K562 (cell line): ENCODE measurements at regions not wholly inside any gene's neighbourhood (a gene's known extent, or its start where the extent isn't known, plus 50 kb on each side); places are given as distances from the start of the nearest gene placed in this dataset.

Source experiments
- ATAC-seq: fragments of 200-7000 bp; cut with Tn5 transposase; 3 replicates; pipeline ENCODE4 v1.9.1; 2020; ENCODE audit warnings: moderate library complexity
- BruUV-seq: library from RNA; stranded (reverse); fragments of 400-500 nt; replicated peaks from 2 replicates; lab custom pipeline; 2021; lab: Mats Ljungman, UMichigan
- CTCF ChIA-PET: fragments of 300-600 bp; formaldehyde crosslinking; extraction: SDS; loops from one replicate; lab custom pipeline; 2021; ENCODE audit warnings: low intra/inter-chr PET ratio; lab: Yijun Ruan, JAX
- POLR2A ChIA-PET: fragments of 300-600, 350-650 bp; sonication (Branson Sonifier 250); formaldehyde crosslinking; extraction: SDS; loops from one replicate; lab custom pipeline; 2021; ENCODE audit warnings: antibody characterized with exemption, inconsistent platforms; lab: Yijun Ruan, JAX
- DNase-seq, 4 experiments: peaks; one replicate each; pipeline versions ENCODE4 v3.0.0 to v3.0.0-alpha.2; 2011 to 2018; ENCODE audit warnings: low spot score in 3 of 4, mixed read lengths in 3 of 4; ENCODE audit errors: extremely low read depth in 1 of 4
- FAIRE-seq: peaks from 2 replicates; lab custom pipeline; 2011; peaks lifted over from hg19 to GRCh38; lab: Jason Lieb, UNC
- H2AFZ ChIP-seq: 2 replicates; pipeline ENCODE4 v1.6.0; 2011; ENCODE audit warnings: low read depth, low read length, control low read depth, inconsistent platforms
- H3K27ac ChIP-seq: fragments of 200-600 bp; 3 replicates; pipeline ENCODE4 v1.8.0; 2011; ENCODE audit warnings: low read depth, mild to moderate bottlenecking, control low read depth, inconsistent platforms, low read length, moderate library complexity, mixed read lengths; ENCODE audit errors: extremely low read depth
- H3K27me3 ChIP-seq, 2 experiments: fragments of 300-600 bp in 1 of 2; 2 replicates in 1 of 2; 3 replicates in 1 of 2; pipeline versions ENCODE4 v1.6.0 to v1.8.0; 2011; ENCODE audit warnings: inconsistent platforms in 2 of 2, low read length in 2 of 2, mild to moderate bottlenecking in 1 of 2, mixed read lengths in 1 of 2, moderate library complexity in 1 of 2; ENCODE audit not compliant: control insufficient read depth in 2 of 2, insufficient read depth in 2 of 2
- H3K36me3 ChIP-seq: fragments of 300-600 bp; 3 replicates; pipeline ENCODE4 v1.8.0; 2011; ENCODE audit warnings: mild to moderate bottlenecking, low read length, inconsistent platforms; ENCODE audit not compliant: control insufficient read depth, insufficient read depth
- H3K4me1 ChIP-seq, 2 experiments: fragments of 200-600 bp in 1 of 2; replicated peaks in 1 of 2; 2 replicates in 1 of 2; 3 replicates in 1 of 2; pipeline versions ENCODE4 v1.5.1 to v1.8.0; 2011; ENCODE audit warnings: inconsistent platforms in 2 of 2, low read length in 2 of 2, mild to moderate bottlenecking in 1 of 2, mixed read lengths in 1 of 2, moderate library complexity in 1 of 2; ENCODE audit not compliant: control insufficient read depth in 2 of 2, insufficient read depth in 2 of 2
- H3K4me2 ChIP-seq: 2 replicates; pipeline ENCODE4 v1.6.1; 2011; ENCODE audit warnings: low read length, control low read depth, inconsistent platforms, mixed read lengths; ENCODE audit not compliant: insufficient read depth
- H3K4me3 ChIP-seq: fragments of 200-600 bp; sonication (generic), shearing (Covaris generic); 2 replicates; pipeline ENCODE4 v1.5.1; 2016; ENCODE audit warnings: control low read depth, inconsistent platforms
- H3K79me2 ChIP-seq: fragments of 200-600 bp; 3 replicates; pipeline ENCODE4 v1.8.0; 2011; ENCODE audit warnings: low read length, inconsistent platforms; ENCODE audit not compliant: control insufficient read depth, insufficient read depth
- H3K9ac ChIP-seq, 2 experiments: 2 replicates each; pipeline versions ENCODE4 v1.6.0 to v1.6.1; 2011; ENCODE audit warnings: low read depth in 2 of 2, low read length in 2 of 2, control low read depth in 1 of 2, inconsistent platforms in 1 of 2, mild to moderate bottlenecking in 1 of 2, mixed read lengths in 1 of 2; ENCODE audit not compliant: insufficient read depth in 1 of 2
- H3K9me1 ChIP-seq: one replicate; pipeline ENCODE4 v1.6.0; 2011; ENCODE audit warnings: inconsistent platforms, mild to moderate bottlenecking, low read length, moderate library complexity; ENCODE audit not compliant: control insufficient read depth, insufficient read depth
- H3K9me3 ChIP-seq: replicated peaks from 2 replicates; pipeline ENCODE4 v1.5.1; 2011; ENCODE audit warnings: low read depth, low read length, inconsistent platforms; ENCODE audit not compliant: control insufficient read depth, insufficient read depth
- H4K20me1 ChIP-seq: replicated peaks from 2 replicates; pipeline ENCODE4 v1.6.1; 2011; ENCODE audit warnings: low read length, inconsistent platforms, mixed read lengths; ENCODE audit not compliant: control insufficient read depth, insufficient read depth
- CREB3L1 ChIP-seq: fragments of 450-650 bp; IDR thresholded peaks from 2 replicates; pipeline ENCODE4 v1.6.1; 2014; ENCODE audit warnings: low read depth, mild to moderate bottlenecking, moderate library complexity, borderline replicate concordance
- ESRRB ChIP-seq: fragments of 250-450 bp; sonication (Bioruptor Pico); IDR thresholded peaks from 2 replicates; pipeline ENCODE4 v1.5.0; 2020; ENCODE audit warnings: mild to moderate bottlenecking, moderate library complexity, borderline replicate concordance
- FOSL1 ChIP-seq: fragments of 200-800 bp; sonication (Bioruptor generic); conservative IDR thresholded peaks from 2 replicates; pipeline ENCODE4 v1.6.1; 2016; ENCODE audit warnings: missing genetic modification characterization, missing compliant biosample characterization
- JUNB ChIP-seq: fragments of 450-650 bp; formaldehyde crosslinking; conservative IDR thresholded peaks from 2 replicates; pipeline ENCODE4 v1.4.0; 2020; ENCODE audit warnings: mild to moderate bottlenecking
- NCOA2 ChIP-seq, 2 experiments: fragments of 450-650 bp; IDR thresholded peaks; 2 replicates each; pipeline ENCODE4 v1.6.1; 2018; ENCODE audit warnings: mild to moderate bottlenecking in 2 of 2, moderate library complexity in 1 of 2; ENCODE audit not compliant: partially characterized antibody in 2 of 2
- NONO ChIP-seq, 2 experiments: fragments of 200-400 bp in 1 of 2; fragments of 450-650 bp in 1 of 2; formaldehyde crosslinking in 1 of 2; IDR thresholded peaks; 2 replicates each; pipeline ENCODE4 v1.6.1; 2017; ENCODE audit warnings: low read depth in 2 of 2, mild to moderate bottlenecking in 2 of 2, moderate library complexity in 2 of 2, low read length in 1 of 2
- POLR2AphosphoS2 ChIP-seq: IDR thresholded peaks from 2 replicates; pipeline ENCODE4 v1.6.1; 2012; ENCODE audit warnings: low read length, improper control_type of control experiment
- SFPQ ChIP-seq: fragments of 200-400 bp; formaldehyde crosslinking; IDR thresholded peaks from 2 replicates; pipeline ENCODE4 v1.6.1; 2017; ENCODE audit warnings: mild to moderate bottlenecking, low read depth, low read length, moderate library complexity
- SMARCA4 ChIP-seq: fragments of 450-650 bp; IDR thresholded peaks from 2 replicates; pipeline ENCODE4 v1.6.1; 2016
- SNIP1 ChIP-seq: fragments of 450-650 bp; IDR thresholded peaks from 2 replicates; pipeline ENCODE4 v1.7.1; 2017; ENCODE audit warnings: low read depth, mild to moderate bottlenecking
- SRF ChIP-seq, 2 experiments: fragments of 250-450, 450-650 bp in 1 of 2; sonication (Bioruptor Pico) in 1 of 2; sonication (generic) in 1 of 2; formaldehyde crosslinking; IDR thresholded peaks; 2 replicates each; pipeline versions ENCODE4 v1.5.0 to v1.5.1; 2020 to 2022; ENCODE audit warnings: mild to moderate bottlenecking in 1 of 2, missing genetic modification reagents in 1 of 2
- TGIF2 ChIP-seq: sonication (generic); formaldehyde crosslinking; IDR thresholded peaks from 2 replicates; pipeline ENCODE4 v1.8.1; 2022; ENCODE audit warnings: mild to moderate bottlenecking, missing genetic modification reagents, moderate library complexity
- THRB ChIP-seq: fragments of 450-650 bp; formaldehyde crosslinking; conservative IDR thresholded peaks from 2 replicates; pipeline ENCODE4 v1.4.0; 2022; ENCODE audit warnings: mild to moderate bottlenecking, missing genetic modification characterization
- ZBTB5 ChIP-seq: fragments of 450-650 bp; IDR thresholded peaks from 2 replicates; pipeline ENCODE4 v1.6.1; 2017; ENCODE audit warnings: antibody characterized with exemption
- ZNF224 ChIP-seq: sonication (generic); formaldehyde crosslinking; IDR thresholded peaks from 2 replicates; pipeline ENCODE4 v1.8.0; 2022; ENCODE audit warnings: mild to moderate bottlenecking, missing genetic modification reagents
- ZNF282 ChIP-seq: sonication (generic); formaldehyde crosslinking; IDR thresholded peaks from 2 replicates; pipeline ENCODE4 v1.8.1; 2023; ENCODE audit warnings: missing genetic modification reagents
- WGBS: fragments of 100-300 bp; shearing (Covaris generic); methylation state at CpG from one replicate; pipeline ENCODE4 v1.1.6; 2016; ENCODE audit warnings: low coverage, mixed read lengths; ENCODE audit not compliant: insufficient coverage; ENCODE audit errors: missing lambda C conversion rate; 5-methylcytosine and 5-hydroxymethylcytosine counted together
- in situ Hi-C: fragments of 300-500 bp; cut with MboI; formaldehyde crosslinking; loops from 4 replicates; pipeline ENCODE4 v1.15.0; 2018; ENCODE audit warnings: inconsistent platforms, mixed read lengths
- intact Hi-C: fragments of 100-400 bp; cut with micrococcal nuclease; formaldehyde crosslinking; loops from 2 replicates; pipeline ENCODE4 v1.14.2; 2022

- POLR2A ChIA-PET, result interaction anchor here (0.6 to 0.7 kb wide), 3 partner anchors 9 to 63 kb away, joined by 3 to 4 read pairs (median 3); no protein-coding TSS in a partner anchor
- no peaks in the 10 kb centered on the region for H3K9me3 ChIP-seq
- no peak overlapping the region for H3K4me3 ChIP-seq
- no peaks in the 10 kb centered on the region for H3K79me2 ChIP-seq
- H3K36me3 ChIP-seq, result no peaks in the 10 kb centered on the region
- H3K4me2 ChIP-seq, result no peak overlapping the region
- no TSS peak for BruUV-seq
- no peak overlapping the region for H2AFZ ChIP-seq
- H3K27ac ChIP-seq, result no peak overlapping the region
- FAIRE-seq, result no peak
- 0% methylated on average over 2 of the region's 2 CpGs for WGBS
- ATAC-seq, result no peak
- no peaks in the 10 kb centered on the region for H3K9me1 ChIP-seq
- no peaks in the 10 kb centered on the region for H3K4me1 ChIP-seq
- H3K9ac ChIP-seq, result no peak overlapping the region
- CTCF ChIA-PET, result no interaction called here
- intact Hi-C loops, result no loop called here
- in situ Hi-C loops, result no loop called here
- no peak for TF ChIP-seq SFPQ
- no peak for TF ChIP-seq CREB3L1
- no peak for TF ChIP-seq SNIP1
- TF ChIP-seq ZNF224 (CRISPR knock-in tag), result no peak
- TF ChIP-seq JUNB, result no peak
- TF ChIP-seq FOSL1 (tag), result no peak
- no peak for TF ChIP-seq POLR2AphosphoS2
- no peak for TF ChIP-seq ZBTB5
- no peak for TF ChIP-seq ZNF282 (CRISPR knock-in tag)
- TF ChIP-seq THRB (CRISPR knock-in tag), result no peak
- no peak for TF ChIP-seq NCOA2 (IDR thresholded peaks at IDR 0.05; ENCODE audit: partially characterized antibody in 2 of 2)
- no peak for TF ChIP-seq NONO (IDR thresholded peaks at IDR 0.05; ENCODE audit: low read depth in 2 of 2, low read length in 1 of 2)
- TF ChIP-seq ESRRB, result no peak
- TF ChIP-seq TGIF2, result no peak
- TF ChIP-seq SMARCA4, result no peak
- TF ChIP-seq SRF (CRISPR knock-in tag; IDR thresholded peaks at IDR 0.05), result no peak
- TF ChIP-seq, all 486 proteins: peak for 0
- H4K20me1 ChIP-seq, result no peaks in the 10 kb centered on the region
- DNase-seq, result no peak
- peaks cover 0 to 17% of the 10 kb centered on the region in 2 experiments; a peak in 1 of 5 replicates for H3K27me3 ChIP-seq
Observed at GRCh38 chr11:45530111-45530510, 135.3 kb downstream of the CHST1 start.
